ENCODE measurements at regions not wholly inside any gene's neighbourhood (a gene's known extent, or its start where the extent isn't known, plus 50 kb on each side); places are given as distances from the start of the nearest gene placed in this dataset.

GRCh38 chr16:72664056-72664508 is 383.8 kb downstream of the ZFHX3 start:
- Histone ChIP-seq H3K27ac (ENCODE audit: extremely low read depth, low read depth, low read length) (peak overlapping the region; percentile 86), H3K4me1 (ENCODE audit: control insufficient read depth, insufficient read depth, low read length) (0 out of 2 replicates have a peak, but pooled peaks cover 5% of the 10 kb centered on the region), H3K9me3 (ENCODE audit: control insufficient read depth, insufficient read depth, low read depth, low read length) (no peaks in the 10 kb centered on the region), H3K36me3 (ENCODE audit: control insufficient read depth in 2 of 2, insufficient read depth in 1 of 2, low read length in 2 of 2) (no peaks in the 10 kb centered on the region), H3K4me3 (ENCODE audit: low read depth, low read length) (peak overlapping the region; percentile 85)
- ChIA-PET CTCF (interaction anchor here (0.6 to 1.0 kb wide), 3 partner anchors 124 to 1225 kb away, joined by 3 to 4 read pairs (median 3); no protein-coding TSS in a partner anchor), POLR2A (interaction anchor here (0.8 to 1.4 kb wide), 3 partner anchors 19 to 43 kb away, joined by 3 to 4 read pairs (median 3); no protein-coding TSS in a partner anchor)
- TF ChIP-seq ZNF513 (tag by site-specific recombination; IDR thresholded peaks at IDR 0.05) (peak; percentile 78; the same call in 1 of the 2 replicates), ZBTB20 (tag by site-specific recombination; IDR thresholded peaks at IDR 0.05) (peak; percentile 43; the same call in 1 of the 2 replicates), ZNF394 (tag by site-specific recombination; IDR thresholded peaks at IDR 0.05; ENCODE audit: borderline replicate concordance) (no peak)

GRCh38 chr16:72658888-72659717 is 388.8 kb downstream of the ZFHX3 start:
- Histone ChIP-seq H3K4me1 (ENCODE audit: control insufficient read depth, insufficient read depth, low read length) (no peaks in the 10 kb centered on the region), H3K27ac (ENCODE audit: extremely low read depth, low read depth, low read length) (no peak overlapping the region), H3K36me3 (ENCODE audit: control insufficient read depth in 2 of 2, insufficient read depth in 1 of 2, low read length in 2 of 2) (no peaks in the 10 kb centered on the region), H3K9me3 (ENCODE audit: control insufficient read depth, insufficient read depth, low read depth, low read length) (no peaks in the 10 kb centered on the region), H3K4me3 (ENCODE audit: low read depth, low read length) (no peak overlapping the region)
- CTCF ChIA-PET: no interaction called here
- TF ChIP-seq ZNF704 (tag by site-specific recombination; IDR thresholded peaks at IDR 0.05) (no peak), ZNF561 (tag by site-specific recombination; IDR thresholded peaks at IDR 0.05; ENCODE audit: borderline replicate concordance) (no peak), GLI4 (tag by site-specific recombination; IDR thresholded peaks at IDR 0.05) (no peak), ZNF558 (tag by site-specific recombination; IDR thresholded peaks at IDR 0.05) (no peak), SALL2 (tag by site-specific recombination; IDR thresholded peaks at IDR 0.05; ENCODE audit: borderline replicate concordance) (no peak), ZNF544 (tag by site-specific recombination; IDR thresholded peaks at IDR 0.05) (no peak), ZNF48 (tag by site-specific recombination; IDR thresholded peaks at IDR 0.05) (no peak), ZBTB8A (tag by site-specific recombination; IDR thresholded peaks at IDR 0.05) (no peak), ZNF514 (tag by site-specific recombination; IDR thresholded peaks at IDR 0.05) (no peak), ZBTB26 (tag by site-specific recombination; optimal IDR thresholded peaks at IDR 0.05) (no peak), ZNF677 (tag by site-specific recombination; IDR thresholded peaks at IDR 0.05) (no peak), HIC1 (tag by site-specific recombination; IDR thresholded peaks at IDR 0.05) (no peak), ZNF596 (tag by site-specific recombination; IDR thresholded peaks at IDR 0.05) (no peak), ZNF416 (tag by site-specific recombination; IDR thresholded peaks at IDR 0.05) (no peak), ZNF560 (tag by site-specific recombination; IDR thresholded peaks at IDR 0.05; ENCODE audit: borderline replicate concordance) (no peak), WT1 (tag by site-specific recombination; IDR thresholded peaks at IDR 0.05) (no peak), ZSCAN16 (tag by site-specific recombination; IDR thresholded peaks at IDR 0.05) (no peak)
- POLR2A ChIA-PET: no interaction called here
